HEK293T (cell line): ENCODE measurements at regions not wholly inside any gene's neighbourhood (a gene's known extent, or its start where the extent isn't known, plus 50 kb on each side); places are given as distances from the start of the nearest gene placed in this dataset.

Experiments
- CTCF ChIA-PET: fragments of 350-600 bp; formaldehyde crosslinking; extraction: SDS; loops from one replicate; lab custom pipeline; 2021; ENCODE audit warnings: antibody characterized with exemption, inconsistent platforms; lab: Yijun Ruan, JAX
- POLR2A ChIA-PET: fragments of 350-600 bp; formaldehyde crosslinking; extraction: SDS; loops from one replicate; lab custom pipeline; 2020; ENCODE audit warnings: antibody characterized with exemption, inconsistent platforms; lab: Yijun Ruan, JAX
- DNase-seq: peaks from one replicate; pipeline ENCODE4 v3.0.0; 2012; ENCODE audit warnings: mixed read lengths; ENCODE audit errors: extremely low spot score
- ARNT ChIP-seq: fragments of 450-650 bp; IDR thresholded peaks from 2 replicates; pipeline ENCODE4 v1.6.1; 2017; ENCODE audit warnings: mild to moderate bottlenecking
- BHLHE40 ChIP-seq: fragments of 450-650 bp; IDR thresholded peaks from 2 replicates; pipeline ENCODE4 v1.6.1; 2016; ENCODE audit warnings: mild to moderate bottlenecking, moderate library complexity, borderline replicate concordance
- CTBP1 ChIP-seq: fragments of 450-650 bp; IDR thresholded peaks from 2 replicates; pipeline ENCODE4 v1.6.1; 2016; ENCODE audit warnings: borderline replicate concordance
- ELF4 ChIP-seq: fragments of 450-650 bp; IDR thresholded peaks from 2 replicates; pipeline ENCODE4 v1.6.1; 2017; ENCODE audit warnings: antibody characterized with exemption
- FOXA1 ChIP-seq: fragments of 450-650 bp; IDR thresholded peaks from 2 replicates; pipeline ENCODE4 v1.6.1; 2016; ENCODE audit warnings: mild to moderate bottlenecking
- FOXK2 ChIP-seq: fragments of 450-650 bp; IDR thresholded peaks from 2 replicates; pipeline ENCODE4 v1.6.1; 2016; ENCODE audit warnings: mild to moderate bottlenecking
- FOXM1 ChIP-seq: fragments of 450-650 bp; IDR thresholded peaks from 2 replicates; pipeline ENCODE4 v1.6.1; 2017; ENCODE audit warnings: mild to moderate bottlenecking, borderline replicate concordance
- HDGF ChIP-seq: fragments of 450-650 bp; IDR thresholded peaks from 2 replicates; pipeline ENCODE4 v1.6.1; 2017; ENCODE audit warnings: antibody characterized with exemption, borderline replicate concordance
- L3MBTL2 ChIP-seq: fragments of 450-650 bp; conservative IDR thresholded peaks from 2 replicates; pipeline ENCODE4 v1.6.1; 2016; ENCODE audit warnings: mild to moderate bottlenecking
- LEF1 ChIP-seq: fragments of 450-650 bp; IDR thresholded peaks from 2 replicates; pipeline ENCODE4 v1.6.1; 2017; ENCODE audit warnings: mild to moderate bottlenecking, borderline replicate concordance
- NFRKB ChIP-seq: fragments of 450-650 bp; IDR thresholded peaks from 2 replicates; pipeline ENCODE4 v1.6.1; 2016; ENCODE audit warnings: mild to moderate bottlenecking, moderate library complexity
- PKNOX1 ChIP-seq: fragments of 450-650 bp; IDR thresholded peaks from 2 replicates; pipeline ENCODE4 v1.6.1; 2016
- SP1 ChIP-seq: fragments of 450-650 bp; IDR thresholded peaks from 2 replicates; pipeline ENCODE4 v1.6.1; 2017
- SUZ12 ChIP-seq: fragments of 450-650 bp; IDR thresholded peaks from 2 replicates; pipeline ENCODE4 v1.6.1; 2016; ENCODE audit warnings: mild to moderate bottlenecking
- TARDBP ChIP-seq: fragments of 450-650 bp; IDR thresholded peaks from 2 replicates; pipeline ENCODE4 v1.6.1; 2016
- ZNF384 ChIP-seq: fragments of 450-650 bp; IDR thresholded peaks from 2 replicates; pipeline ENCODE4 v1.6.1; 2016

- POLR2A ChIA-PET: interaction anchor here (0.6 kb wide), 1 partner anchor 178 kb away, joined by 3 read pairs; no protein-coding TSS in a partner anchor
- CTCF ChIA-PET: interaction anchor here (0.7 kb wide), 1 partner anchor 109 kb away, joined by 3 read pairs; no protein-coding TSS in a partner anchor
- DNase-seq: no peak
- TF ChIP-seq CTBP1 (no peak), ARNT (no peak), SUZ12 (no peak), TARDBP (no peak)
Measured at GRCh38 chr20:58146081-58146745, 82.2 kb downstream of the ANKRD60 start.

GRCh38 chr20:58145506-58146080 lies 82.9 kb downstream of the ANKRD60 start:
- no peak for TF ChIP-seq FOXA1
- TF ChIP-seq NFRKB: no peak
- no peak for TF ChIP-seq ARNT
- no peak for TF ChIP-seq ZNF384
- no peak for TF ChIP-seq CTBP1
- no peak for TF ChIP-seq SUZ12
- no peak for TF ChIP-seq ELF4
- TF ChIP-seq HDGF: no peak
- no peak for TF ChIP-seq FOXM1
- no peak for TF ChIP-seq PKNOX1
- no peak for TF ChIP-seq L3MBTL2
- no peak for TF ChIP-seq FOXK2
- TF ChIP-seq SP1: no peak
- TF ChIP-seq LEF1: no peak
- no peak for TF ChIP-seq BHLHE40
- no peak for TF ChIP-seq TARDBP
- DNase-seq: no peak
- ChIA-PET CTCF (interaction anchor here (0.7 kb wide), 1 partner anchor 108 kb away, joined by 3 read pairs; no protein-coding TSS in a partner anchor), POLR2A (no interaction called here)

- POLR2A ChIA-PET: no interaction called here
- DNase-seq: no peak
- TF ChIP-seq BHLHE40 (no peak), SP1 (no peak), FOXM1 (no peak), NFRKB (no peak), HDGF (no peak), FOXA1 (no peak), ZNF384 (no peak), L3MBTL2 (no peak), CTBP1 (no peak), FOXK2 (no peak), TARDBP (no peak), PKNOX1 (no peak), ARNT (no peak), SUZ12 (no peak), LEF1 (no peak), ELF4 (no peak)
- CTCF ChIA-PET: interaction anchor here (0.6 kb wide), 1 partner anchor 11 kb away, joined by 9 read pairs; no protein-coding TSS in a partner anchor
Measured at GRCh38 chr20:58144096-58144495, 84.4 kb downstream of the ANKRD60 start.

- no peak for DNase-seq
- POLR2A ChIA-PET: no interaction called here
- CTCF ChIA-PET: interaction anchor here (0.6 kb wide), 1 partner anchor 10 kb away, joined by 9 read pairs; no protein-coding TSS in a partner anchor
- TF ChIP-seq ARNT (no peak), NFRKB (no peak), ZNF384 (no peak), CTBP1 (no peak), ELF4 (no peak), L3MBTL2 (no peak)
Measured at GRCh38 chr20:58143531-58143930, 84.9 kb downstream of the ANKRD60 start.

GRCh38 chr20:58142843-58143185 lies 85.6 kb downstream of the ANKRD60 start:
- ChIA-PET POLR2A (no interaction called here), CTCF (no interaction called here)
- no peak for DNase-seq
- TF ChIP-seq ELF4 (no peak), HDGF (no peak), PKNOX1 (no peak), BHLHE40 (no peak), L3MBTL2 (no peak), ZNF384 (no peak), FOXA1 (no peak), CTBP1 (no peak), SP1 (no peak)

- POLR2A ChIA-PET: no interaction called here
- CTCF ChIA-PET: no interaction called here
- no peak for DNase-seq
- TF ChIP-seq HDGF: no peak
- TF ChIP-seq BHLHE40: no peak
- no peak for TF ChIP-seq NFRKB
- TF ChIP-seq FOXA1: no peak
- no peak for TF ChIP-seq TARDBP
- TF ChIP-seq SP1: no peak
- no peak for TF ChIP-seq FOXM1
- no peak for TF ChIP-seq ZNF384
- no peak for TF ChIP-seq LEF1
- no peak for TF ChIP-seq PKNOX1
- no peak for TF ChIP-seq FOXK2
- no peak for TF ChIP-seq CTBP1
- TF ChIP-seq ARNT: no peak
- TF ChIP-seq L3MBTL2: no peak
- TF ChIP-seq SUZ12: no peak
Measured at GRCh38 chr20:58141971-58142842, 86.2 kb downstream of the ANKRD60 start.
